ENCODE measurements at regions not wholly inside any gene's neighbourhood (a gene's known extent, or its start where the extent isn't known, plus 50 kb on each side); places are given as distances from the start of the nearest gene placed in this dataset.

DNA sequence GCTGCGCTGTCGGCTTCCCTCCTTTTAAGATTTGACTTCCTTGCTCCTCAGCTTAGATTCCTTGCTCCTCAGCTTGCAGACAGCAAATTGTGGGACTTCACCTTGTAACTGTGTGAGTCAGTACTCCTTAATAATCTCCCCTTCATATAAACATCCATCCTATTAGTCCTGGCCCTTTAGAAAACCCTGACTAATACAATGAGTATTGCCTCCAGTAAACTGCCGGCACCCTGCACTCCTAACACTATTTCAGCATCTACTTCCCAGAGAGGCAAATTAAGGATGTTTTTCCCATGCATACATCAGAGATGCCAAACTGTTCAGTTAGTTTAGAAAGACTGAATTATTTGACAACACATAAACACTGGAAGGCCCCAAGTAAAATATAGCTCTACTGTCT is 611.3 kb upstream of the TMEM132C start:
- TF ChIP-seq, protein P1, sequence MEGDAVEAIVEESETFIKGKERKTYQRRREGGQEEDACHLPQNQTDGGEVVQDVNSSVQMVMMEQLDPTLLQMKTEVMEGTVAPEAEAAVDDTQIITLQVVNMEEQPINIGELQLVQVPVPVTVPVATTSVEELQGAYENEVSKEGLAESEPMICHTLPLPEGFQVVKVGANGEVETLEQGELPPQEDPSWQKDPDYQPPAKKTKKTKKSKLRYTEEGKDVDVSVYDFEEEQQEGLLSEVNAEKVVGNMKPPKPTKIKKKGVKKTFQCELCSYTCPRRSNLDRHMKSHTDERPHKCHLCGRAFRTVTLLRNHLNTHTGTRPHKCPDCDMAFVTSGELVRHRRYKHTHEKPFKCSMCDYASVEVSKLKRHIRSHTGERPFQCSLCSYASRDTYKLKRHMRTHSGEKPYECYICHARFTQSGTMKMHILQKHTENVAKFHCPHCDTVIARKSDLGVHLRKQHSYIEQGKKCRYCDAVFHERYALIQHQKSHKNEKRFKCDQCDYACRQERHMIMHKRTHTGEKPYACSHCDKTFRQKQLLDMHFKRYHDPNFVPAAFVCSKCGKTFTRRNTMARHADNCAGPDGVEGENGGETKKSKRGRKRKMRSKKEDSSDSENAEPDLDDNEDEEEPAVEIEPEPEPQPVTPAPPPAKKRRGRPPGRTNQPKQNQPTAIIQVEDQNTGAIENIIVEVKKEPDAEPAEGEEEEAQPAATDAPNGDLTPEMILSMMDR (IDR thresholded peaks at IDR 0.05; ENCODE audit: extremely low read depth in 1 of 2, insufficient read depth in 1 of 2, low read depth in 1 of 2, low read length in 2 of 2), result no peak
- TF ChIP-seq, protein P2, sequence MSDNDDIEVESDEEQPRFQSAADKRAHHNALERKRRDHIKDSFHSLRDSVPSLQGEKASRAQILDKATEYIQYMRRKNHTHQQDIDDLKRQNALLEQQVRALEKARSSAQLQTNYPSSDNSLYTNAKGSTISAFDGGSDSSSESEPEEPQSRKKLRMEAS (IDR thresholded peaks at IDR 0.05; ENCODE audit: insufficient read depth, insufficient read length), result no peak
- no peak for TF ChIP-seq POLR2A (IDR thresholded peaks at IDR 0.05; ENCODE audit: low read depth, low read length)
- TF ChIP-seq POLR2AphosphoS5 (IDR thresholded peaks at IDR 0.05; ENCODE audit: insufficient read depth, low read depth, low read length), result no peak
- TF ChIP-seq JUN (IDR thresholded peaks at IDR 0.05; ENCODE audit: borderline replicate concordance, insufficient read depth, insufficient read length, low read depth), result no peak

Data from endothelial cell of umbilical vein (primary cell).